Epidermal melanocyte (primary cell): ENCODE measurements at regions not wholly inside any gene's neighbourhood (a gene's known extent, or its start where the extent isn't known, plus 50 kb on each side); places are given as distances from the start of the nearest gene placed in this dataset.

Experiments
- DNase-seq: peaks from one replicate; pipeline ENCODE4 v3.0.0; 2011; ENCODE audit warnings: low spot score; ENCODE audit not compliant: insufficient read length

- DNase-seq: no peak
Observed at GRCh38 chr13:22596171-22596863, 584.5 kb upstream of the SGCG start.

GRCh38 chr13:22599156-22599555, 581.6 kb upstream of the SGCG start:
- no peak for DNase-seq

GRCh38 chr13:22618002-22618401, 562.8 kb upstream of the SGCG start:
- DNase-seq: no peak

- no peak for DNase-seq
Observed at GRCh38 chr13:22625691-22626090, 555.1 kb upstream of the SGCG start.

- no peak for DNase-seq
Observed at GRCh38 chr13:22629374-22629773, 551.4 kb upstream of the SGCG start.

- no peak for DNase-seq
Observed at GRCh38 chr13:22642088-22642487, 538.7 kb upstream of the SGCG start.

- DNase-seq: no peak
Observed at GRCh38 chr13:22644941-22645340, 535.8 kb upstream of the SGCG start.

- DNase-seq: no peak
Observed at GRCh38 chr13:22647156-22647850, 533.5 kb upstream of the SGCG start.

GRCh38 chr13:22648320-22648801, 532.4 kb upstream of the SGCG start:
- no peak for DNase-seq

GRCh38 chr13:22652796-22653195, 528.0 kb upstream of the SGCG start:
- DNase-seq: no peak

- no peak for DNase-seq
Observed at GRCh38 chr13:22653866-22654265, 526.9 kb upstream of the SGCG start.

- no peak for DNase-seq
Observed at GRCh38 chr13:22655106-22655852, 525.5 kb upstream of the SGCG start.

- no peak for DNase-seq
Observed at GRCh38 chr13:22662771-22663170, 518.0 kb upstream of the SGCG start.

GRCh38 chr13:22665506-22665905, 515.3 kb upstream of the SGCG start:
- DNase-seq: no peak

GRCh38 chr13:22690756-22691155, 490.0 kb upstream of the SGCG start:
- no peak for DNase-seq

GRCh38 chr13:22693691-22694090, 487.1 kb upstream of the SGCG start:
- DNase-seq: no peak

GRCh38 chr13:22696433-22696832, 484.3 kb upstream of the SGCG start:
- no peak for DNase-seq

GRCh38 chr13:22698467-22698866, 482.3 kb upstream of the SGCG start:
- DNase-seq: no peak

- no peak for DNase-seq
Observed at GRCh38 chr13:22700246-22700887, 480.4 kb upstream of the SGCG start.

- no peak for DNase-seq
Observed at GRCh38 chr13:22703601-22704209, 477.1 kb upstream of the SGCG start.

- DNase-seq: no peak
Observed at GRCh38 chr13:22707946-22708345, 472.8 kb upstream of the SGCG start.
